ENCODE measurements at regions not wholly inside any gene's neighbourhood (a gene's known extent, or its start where the extent isn't known, plus 50 kb on each side); places are given as distances from the start of the nearest gene placed in this dataset.
"Not testable (repeated sequence)": the region's sequence is repeated elsewhere in the genome, so short reads cannot be mapped to it uniquely, and the experiment has no call there.

- DNase-seq: no peak
Measured at GRCh38 chr11:80720295-80720694, 1279.5 kb upstream of the TENM4 start.

- no peak for DNase-seq
Measured at GRCh38 chr11:80719292-80719646, 1278.4 kb upstream of the TENM4 start.

- DNase-seq: no peak
Measured at GRCh38 chr11:80718611-80719291, 1277.9 kb upstream of the TENM4 start.

GRCh38 chr11:80702264-80702663 lies 1261.4 kb upstream of the TENM4 start:
- DNase-seq: no peak

- DNase-seq: no peak
Measured at GRCh38 chr11:80700386-80700785, 1259.6 kb upstream of the TENM4 start.

GRCh38 chr11:80699406-80700177 lies 1258.8 kb upstream of the TENM4 start:
- not testable (repeated sequence) for DNase-seq

- no peak for DNase-seq
Measured at GRCh38 chr11:80698637-80699036, 1257.8 kb upstream of the TENM4 start.

- no peak for DNase-seq
Measured at GRCh38 chr11:80694385-80694784, 1253.6 kb upstream of the TENM4 start.

- DNase-seq: no peak
Measured at GRCh38 chr11:80687941-80688340, 1247.1 kb upstream of the TENM4 start.

GRCh38 chr11:80686889-80687288 lies 1246.1 kb upstream of the TENM4 start:
- DNase-seq: no peak

- DNase-seq: no peak
Measured at GRCh38 chr11:80673566-80673965, 1232.7 kb upstream of the TENM4 start.

GRCh38 chr11:80669620-80670019 lies 1228.8 kb upstream of the TENM4 start:
- DNase-seq: no peak

GRCh38 chr11:80668039-80668438 lies 1227.2 kb upstream of the TENM4 start:
- no peak for DNase-seq

GRCh38 chr11:80655834-80656233 lies 1215.0 kb upstream of the TENM4 start:
- DNase-seq: no peak

- DNase-seq: no peak
Measured at GRCh38 chr11:80650966-80651365, 1210.1 kb upstream of the TENM4 start.

- DNase-seq: no peak
Measured at GRCh38 chr11:80649186-80649585, 1208.4 kb upstream of the TENM4 start.

GRCh38 chr11:80638296-80638695 lies 1197.5 kb upstream of the TENM4 start:
- no peak for DNase-seq

- DNase-seq: no peak
Measured at GRCh38 chr11:80637571-80637970, 1196.7 kb upstream of the TENM4 start.

- DNase-seq: no peak
Measured at GRCh38 chr11:80636999-80637398, 1196.2 kb upstream of the TENM4 start.

GRCh38 chr11:80635178-80635577 lies 1194.3 kb upstream of the TENM4 start:
- DNase-seq: no peak

GRCh38 chr11:80632691-80633090 lies 1191.9 kb upstream of the TENM4 start:
- DNase-seq: no peak

- no peak for DNase-seq
Measured at GRCh38 chr11:80632156-80632555, 1191.3 kb upstream of the TENM4 start.

- DNase-seq: no peak
Measured at GRCh38 chr11:80629466-80629865, 1188.6 kb upstream of the TENM4 start.

- DNase-seq: no peak
Measured at GRCh38 chr11:80627364-80627763, 1186.5 kb upstream of the TENM4 start.

- DNase-seq: no peak
Measured at GRCh38 chr11:80626721-80627120, 1185.9 kb upstream of the TENM4 start.
